Mononuclear cell (primary cell): ENCODE measurements at regions not wholly inside any gene's neighbourhood (a gene's known extent, or its start where the extent isn't known, plus 50 kb on each side); places are given as distances from the start of the nearest gene placed in this dataset.

Source experiments
- H3K27me3 ChIP-seq: 2 replicates; pipeline ENCODE4 v1.6.0; 2011; ENCODE audit warnings: low read length, control low read depth; ENCODE audit not compliant: insufficient read depth
- H3K4me1 ChIP-seq: 2 replicates; pipeline ENCODE4 v1.5.1; 2011; ENCODE audit warnings: mild to moderate bottlenecking, low read length, control low read depth; ENCODE audit not compliant: insufficient read depth
- H3K4me3 ChIP-seq: 2 replicates; pipeline ENCODE4 v1.5.1; 2011; ENCODE audit warnings: mild to moderate bottlenecking, low read length, moderate library complexity
- H3K9me3 ChIP-seq: 2 replicates; pipeline ENCODE4 v1.5.1; 2011; ENCODE audit warnings: low read depth, mild to moderate bottlenecking, control low read depth, low read length

DNA sequence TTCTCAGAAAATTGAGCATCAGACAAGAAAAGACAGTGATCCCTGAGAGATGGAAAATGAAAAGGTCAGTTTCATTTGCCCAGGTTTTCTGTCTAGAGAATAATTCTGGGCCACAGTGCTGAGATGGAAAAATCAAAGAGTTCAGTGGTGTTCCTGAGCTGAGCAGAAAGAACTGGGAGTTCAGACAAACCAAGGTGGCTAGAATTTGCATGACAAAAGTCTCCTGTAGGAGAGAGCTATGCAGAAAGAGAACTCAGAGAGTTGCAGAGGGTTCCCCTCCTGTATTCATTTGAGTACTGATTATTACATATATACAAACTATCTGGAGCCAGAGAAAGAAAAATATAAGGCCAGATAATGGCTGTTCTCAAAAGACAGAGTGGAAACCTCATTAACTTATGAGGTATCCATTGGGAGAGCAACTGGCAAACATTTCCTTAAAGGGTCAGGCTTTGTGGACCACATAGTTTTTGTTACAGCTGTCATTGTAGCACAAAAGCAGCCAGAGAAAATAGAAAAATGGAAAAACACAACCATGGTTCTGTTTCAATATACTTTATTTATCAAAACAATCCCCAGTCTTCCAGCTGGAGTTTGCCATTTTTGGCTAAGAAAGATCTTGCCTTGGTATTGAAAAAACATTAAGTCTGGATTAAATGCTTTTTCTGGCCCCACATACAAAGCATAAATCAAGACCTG is 1004.1 kb downstream of the TBL1XR1 start:
- Histone ChIP-seq H3K4me3 (no peak overlapping the region), H3K27me3 (no peaks in the 10 kb centered on the region), H3K9me3 (peaks cover 7% of the 10 kb centered on the region), H3K4me1 (no peaks in the 10 kb centered on the region)

DNA sequence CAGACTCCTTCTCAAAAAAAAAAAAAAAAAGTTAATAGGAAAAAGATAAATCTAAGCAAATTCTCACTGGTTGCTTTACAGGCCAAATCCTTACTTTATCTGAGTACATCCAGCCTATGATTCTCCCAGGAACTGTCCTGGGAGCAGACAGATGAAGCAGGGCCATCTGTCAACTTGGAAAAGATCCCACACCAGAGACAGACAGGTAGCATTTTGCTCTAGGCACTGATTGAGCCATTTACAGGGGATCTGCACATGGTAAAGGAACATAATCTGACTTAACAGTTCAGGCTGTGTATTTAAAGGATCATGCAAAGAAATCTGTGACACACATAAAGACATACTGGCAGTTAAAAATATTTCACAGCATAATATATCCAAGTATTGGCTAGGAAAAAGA is 1006.5 kb downstream of the TBL1XR1 start:
- Histone ChIP-seq H3K4me3 (no peak overlapping the region), H3K4me1 (no peaks in the 10 kb centered on the region), H3K27me3 (no peaks in the 10 kb centered on the region), H3K9me3 (no peaks in the 10 kb centered on the region)

DNA sequence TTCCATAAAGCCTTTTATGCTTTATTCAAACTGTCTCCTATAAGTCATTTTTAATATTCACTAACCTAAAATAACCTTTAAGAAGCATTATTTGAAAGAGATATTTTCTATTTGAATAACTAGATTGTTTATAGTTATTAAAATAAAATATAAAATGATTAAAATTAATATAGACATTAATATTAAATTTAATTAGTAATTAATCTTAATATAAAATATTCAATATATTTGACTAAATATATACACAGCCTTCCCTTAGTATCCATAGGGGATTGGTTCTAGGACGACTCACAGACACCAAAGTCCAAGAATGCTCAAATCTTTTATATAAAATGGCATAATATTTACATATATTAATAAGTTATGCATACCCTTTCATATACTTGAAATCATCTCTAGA is 1014.1 kb downstream of the TBL1XR1 start:
- Histone ChIP-seq H3K27me3 (no peaks in the 10 kb centered on the region), H3K4me3 (no peak overlapping the region), H3K9me3 (peaks cover 5% of the 10 kb centered on the region), H3K4me1 (no peaks in the 10 kb centered on the region)

DNA sequence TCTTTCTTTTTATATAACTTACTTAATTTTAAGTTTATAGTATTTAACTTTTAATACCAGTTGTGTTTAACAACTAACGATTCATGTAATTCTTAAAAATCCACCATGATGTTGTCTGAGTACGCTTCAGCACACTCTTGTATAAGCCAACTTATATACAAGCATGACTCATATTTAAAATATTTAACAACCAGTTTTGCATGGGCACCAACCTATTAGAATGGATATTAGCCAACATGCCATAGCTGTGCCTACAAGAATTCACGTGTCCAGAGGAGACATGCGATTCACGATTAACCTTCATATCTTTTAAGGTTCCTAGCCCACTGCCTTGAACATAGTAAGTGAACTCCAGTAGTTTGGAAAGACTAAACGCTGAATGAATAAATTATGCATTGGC is 1023.2 kb downstream of the TBL1XR1 start:
- Histone ChIP-seq H3K4me3 (no peak overlapping the region), H3K4me1 (no peaks in the 10 kb centered on the region), H3K9me3 (peaks cover 5% of the 10 kb centered on the region), H3K27me3 (no peaks in the 10 kb centered on the region)

DNA sequence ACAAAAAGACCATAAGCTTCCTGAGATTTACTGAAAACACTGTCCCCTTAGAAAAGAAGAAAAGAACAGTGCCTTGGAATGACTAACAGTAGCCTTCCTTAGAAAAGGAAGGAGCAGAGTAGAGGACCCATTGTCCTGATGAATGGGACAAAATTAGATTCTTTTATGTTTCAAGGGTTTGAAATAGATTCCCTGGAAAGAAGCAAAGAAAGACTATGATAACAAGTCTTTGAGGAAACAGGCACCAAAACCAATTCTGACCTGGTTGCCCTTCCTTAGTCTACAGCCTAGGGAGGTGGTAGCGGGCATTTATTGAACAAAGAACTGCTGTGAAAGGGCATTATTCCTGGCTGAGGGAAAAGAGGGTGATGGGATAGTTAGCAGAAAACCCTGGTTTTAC is 1024.8 kb downstream of the TBL1XR1 start:
- H3K27me3 ChIP-seq, result no peaks in the 10 kb centered on the region
- peaks cover 5% of the 10 kb centered on the region for H3K9me3 ChIP-seq
- no peak overlapping the region for H3K4me3 ChIP-seq
- no peaks in the 10 kb centered on the region for H3K4me1 ChIP-seq

DNA sequence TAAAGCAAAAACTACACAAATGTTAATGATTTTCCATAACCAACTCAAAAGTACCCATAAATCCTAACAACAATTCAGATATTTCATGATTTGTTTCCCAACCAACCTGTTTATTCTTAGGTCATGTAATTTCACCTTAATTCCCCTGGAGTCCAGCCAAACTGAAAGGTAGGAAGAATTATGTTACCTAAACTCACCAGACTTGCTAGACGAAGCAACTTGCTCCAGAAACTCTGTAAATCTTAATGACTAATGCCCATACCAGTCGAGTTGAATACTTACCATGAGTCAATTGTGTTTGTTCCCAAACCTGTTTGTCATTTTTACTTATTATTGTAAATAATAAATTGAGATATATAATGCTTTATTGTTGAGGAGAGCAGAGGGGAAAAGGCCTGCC is 1030.0 kb downstream of the TBL1XR1 start:
- Histone ChIP-seq H3K9me3 (peaks cover 13% of the 10 kb centered on the region), H3K4me3 (no peak overlapping the region), H3K27me3 (no peaks in the 10 kb centered on the region), H3K4me1 (no peaks in the 10 kb centered on the region)

DNA sequence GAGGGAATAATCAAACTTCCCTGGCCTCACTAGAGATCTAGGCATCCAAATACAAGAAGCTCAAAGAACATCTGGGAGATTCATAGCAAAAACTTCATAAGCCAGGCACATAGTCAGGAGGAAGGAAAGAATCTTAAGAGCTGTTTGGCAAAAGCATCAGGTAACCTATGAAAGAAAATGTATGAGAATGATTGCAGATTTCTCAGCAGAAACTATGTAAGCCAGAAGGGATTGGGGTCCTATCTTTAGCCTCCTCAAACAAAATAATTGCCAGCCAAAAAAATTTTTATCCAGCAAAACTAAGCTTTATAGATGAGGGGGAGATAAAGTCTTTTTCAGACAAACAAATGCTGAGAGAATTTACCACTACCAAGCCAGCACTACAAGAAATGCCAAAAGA is 1036.3 kb downstream of the TBL1XR1 start:
- no peaks in the 10 kb centered on the region for H3K4me1 ChIP-seq
- H3K27me3 ChIP-seq, result no peaks in the 10 kb centered on the region
- H3K4me3 ChIP-seq, result no peak overlapping the region
- H3K9me3 ChIP-seq, result no peaks in the 10 kb centered on the region

DNA sequence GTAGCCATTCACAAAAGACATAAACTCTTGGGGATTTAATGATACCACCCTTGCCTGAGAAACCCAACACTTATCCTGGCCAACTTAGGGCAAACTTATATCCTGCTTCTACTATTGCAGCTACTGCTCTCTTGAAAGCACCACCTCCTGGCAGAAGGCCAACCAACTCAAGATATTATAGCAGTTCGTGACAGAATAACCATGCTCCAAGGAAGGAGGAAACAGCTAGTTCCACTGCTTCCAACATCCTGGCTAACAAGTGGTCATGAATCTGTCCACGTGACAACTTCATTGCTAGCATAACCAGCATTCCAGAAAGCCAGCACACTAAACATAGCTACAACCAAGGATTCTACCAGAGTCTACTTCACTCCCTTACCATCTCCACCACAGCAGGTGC is 1037.5 kb downstream of the TBL1XR1 start:
- no peak overlapping the region for H3K4me3 ChIP-seq
- no peaks in the 10 kb centered on the region for H3K27me3 ChIP-seq
- H3K9me3 ChIP-seq, result no peaks in the 10 kb centered on the region
- no peaks in the 10 kb centered on the region for H3K4me1 ChIP-seq

DNA sequence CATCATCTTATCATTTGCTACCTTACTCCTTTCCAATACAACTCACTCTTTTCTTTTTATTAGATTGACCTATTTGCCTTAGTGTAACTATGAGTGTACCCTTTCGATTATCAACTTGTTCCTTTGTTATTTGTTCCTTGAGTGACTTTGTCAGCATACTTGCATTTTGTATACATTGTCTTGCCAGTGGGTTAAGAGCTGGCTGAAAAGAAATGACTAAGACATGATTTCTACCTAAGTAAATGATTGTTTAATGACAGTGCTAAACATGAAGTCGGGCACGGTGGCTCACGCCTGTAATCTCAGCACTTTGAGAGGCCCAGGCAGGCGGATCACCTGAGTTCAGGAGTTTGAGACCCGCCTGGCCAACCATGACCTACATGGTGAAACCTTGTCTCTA is 1042.3 kb downstream of the TBL1XR1 start:
- Histone ChIP-seq H3K9me3 (no peaks in the 10 kb centered on the region), H3K27me3 (no peaks in the 10 kb centered on the region), H3K4me3 (no peak overlapping the region), H3K4me1 (no peaks in the 10 kb centered on the region)

DNA sequence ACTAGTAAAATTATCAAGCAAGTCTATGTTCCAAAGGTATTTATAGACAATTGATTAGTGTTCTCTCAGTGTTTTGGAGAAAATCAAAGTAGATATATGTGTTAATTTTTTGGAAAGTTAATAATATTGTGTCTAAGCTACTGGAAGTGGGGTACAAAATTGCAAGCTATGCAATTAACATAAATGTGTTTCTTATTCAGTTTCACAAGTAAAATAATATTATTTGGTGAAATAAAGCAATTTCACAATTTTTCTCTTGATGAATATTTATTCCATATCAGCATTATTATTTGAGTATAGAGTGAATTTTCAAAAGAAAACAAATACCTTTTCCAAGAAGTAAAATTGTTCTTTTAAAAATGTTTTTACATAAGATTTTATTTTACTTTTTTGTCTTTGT is 1047.7 kb downstream of the TBL1XR1 start:
- H3K27me3 ChIP-seq, result no peaks in the 10 kb centered on the region
- no peak overlapping the region for H3K4me3 ChIP-seq
- H3K4me1 ChIP-seq, result no peaks in the 10 kb centered on the region
- no peaks in the 10 kb centered on the region for H3K9me3 ChIP-seq

DNA sequence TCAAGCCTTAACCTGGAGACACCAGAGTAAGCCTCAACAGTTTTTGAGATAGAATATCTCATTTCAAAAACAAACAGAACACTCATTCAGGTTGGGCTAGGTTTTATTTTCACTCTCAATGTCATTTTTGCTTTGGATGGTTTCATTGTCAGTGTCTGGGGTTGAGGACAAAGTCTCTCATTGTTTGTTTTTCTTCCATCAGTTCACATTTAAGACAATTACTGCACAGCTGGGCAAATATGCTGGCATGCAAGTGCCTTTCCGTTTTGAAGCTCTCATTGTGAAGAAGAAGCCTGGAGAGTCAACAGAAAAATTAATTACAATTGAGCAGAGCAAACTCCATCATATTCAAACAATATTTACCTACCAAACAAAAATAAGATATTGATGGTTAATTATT is 1050.0 kb downstream of the TBL1XR1 start:
- Histone ChIP-seq H3K4me3 (no peak overlapping the region), H3K27me3 (no peaks in the 10 kb centered on the region), H3K9me3 (peaks cover 8% of the 10 kb centered on the region), H3K4me1 (no peaks in the 10 kb centered on the region)

DNA sequence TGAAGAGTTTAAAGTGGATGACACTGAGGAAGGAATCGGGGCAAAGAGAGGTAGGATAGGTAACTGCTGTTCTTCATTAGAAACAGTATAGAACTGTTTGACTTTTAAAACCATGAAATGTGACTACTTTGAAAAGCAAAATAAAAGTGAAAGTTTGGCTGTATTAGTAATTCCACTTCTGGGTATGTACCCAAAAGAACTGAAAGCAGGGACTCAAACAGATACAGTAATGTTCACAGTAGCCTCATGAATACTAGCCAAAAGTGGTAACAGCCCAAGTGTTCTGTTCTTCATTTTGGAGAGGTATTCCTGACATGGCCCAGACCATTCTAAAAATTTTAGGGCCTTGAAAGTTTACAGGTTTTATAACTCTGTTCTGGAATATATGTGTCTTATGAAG is 1055.4 kb downstream of the TBL1XR1 start:
- Histone ChIP-seq H3K4me3 (no peak overlapping the region), H3K9me3 (peaks cover 23% of the 10 kb centered on the region), H3K4me1 (no peaks in the 10 kb centered on the region), H3K27me3 (no peaks in the 10 kb centered on the region)

DNA sequence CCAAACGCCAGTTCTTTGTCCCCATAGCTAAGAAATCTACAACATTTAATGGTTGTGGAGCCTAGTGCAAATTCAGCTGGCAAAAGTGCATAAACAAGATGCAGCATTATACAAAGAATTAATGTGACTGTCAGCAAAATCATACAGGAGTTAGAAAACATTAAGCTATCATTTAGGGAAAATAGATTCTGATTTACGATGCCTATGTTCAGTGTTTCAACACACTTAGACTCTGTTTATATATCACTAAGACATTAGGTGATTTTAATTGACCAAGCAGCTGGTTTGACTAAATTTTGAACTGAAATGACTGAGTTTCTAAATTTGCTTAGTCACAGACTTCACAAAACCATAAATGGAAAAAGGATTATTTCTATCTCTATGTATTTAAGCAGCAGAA is 1076.8 kb downstream of the TBL1XR1 start:
- no peaks in the 10 kb centered on the region for H3K4me1 ChIP-seq
- H3K27me3 ChIP-seq, result no peaks in the 10 kb centered on the region
- no peaks in the 10 kb centered on the region for H3K9me3 ChIP-seq
- no peak overlapping the region for H3K4me3 ChIP-seq

DNA sequence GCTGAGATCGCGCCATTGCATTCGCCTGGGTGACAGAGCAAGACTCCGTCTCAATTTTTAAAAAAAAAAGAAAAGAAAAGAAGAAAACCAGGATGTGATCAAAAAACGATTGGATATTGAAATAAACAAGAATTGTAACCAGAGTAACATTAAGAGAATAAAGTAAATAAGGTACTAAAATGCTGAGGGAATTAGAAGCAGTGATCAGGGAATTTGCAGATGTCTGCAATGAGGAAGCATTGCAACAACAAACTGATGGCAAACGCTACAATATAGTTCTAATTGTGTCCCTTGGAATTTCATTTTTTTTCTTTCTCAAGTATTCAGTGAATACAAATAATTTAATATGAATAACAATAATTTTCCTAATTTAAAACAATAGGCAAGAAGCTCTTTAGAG is 1077.5 kb downstream of the TBL1XR1 start:
- Histone ChIP-seq H3K9me3 (no peaks in the 10 kb centered on the region), H3K4me1 (no peaks in the 10 kb centered on the region), H3K4me3 (no peak overlapping the region), H3K27me3 (no peaks in the 10 kb centered on the region)

DNA sequence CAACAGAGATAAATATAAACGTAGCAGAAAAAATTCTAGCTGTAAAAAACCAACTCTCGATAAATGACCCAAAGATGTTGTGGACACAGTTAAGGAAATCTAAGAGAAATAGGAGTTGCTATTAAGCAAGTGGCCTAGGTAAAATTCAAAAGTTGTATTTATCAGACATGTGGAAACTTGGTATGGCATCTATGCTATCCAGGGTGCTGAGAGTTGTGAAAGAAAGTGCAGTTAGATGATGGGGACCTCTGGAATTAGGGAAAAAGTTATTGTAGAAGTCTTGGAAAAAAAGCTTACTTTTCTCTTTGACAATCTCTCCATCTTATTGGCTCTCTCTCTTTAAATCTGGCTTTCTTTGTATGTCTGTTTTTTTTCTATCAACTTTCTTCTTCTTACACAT is 1090.9 kb downstream of the TBL1XR1 start:
- H3K4me3 ChIP-seq, result no peak overlapping the region
- H3K27me3 ChIP-seq, result no peaks in the 10 kb centered on the region
- H3K9me3 ChIP-seq, result no peaks in the 10 kb centered on the region
- H3K4me1 ChIP-seq, result no peaks in the 10 kb centered on the region

DNA sequence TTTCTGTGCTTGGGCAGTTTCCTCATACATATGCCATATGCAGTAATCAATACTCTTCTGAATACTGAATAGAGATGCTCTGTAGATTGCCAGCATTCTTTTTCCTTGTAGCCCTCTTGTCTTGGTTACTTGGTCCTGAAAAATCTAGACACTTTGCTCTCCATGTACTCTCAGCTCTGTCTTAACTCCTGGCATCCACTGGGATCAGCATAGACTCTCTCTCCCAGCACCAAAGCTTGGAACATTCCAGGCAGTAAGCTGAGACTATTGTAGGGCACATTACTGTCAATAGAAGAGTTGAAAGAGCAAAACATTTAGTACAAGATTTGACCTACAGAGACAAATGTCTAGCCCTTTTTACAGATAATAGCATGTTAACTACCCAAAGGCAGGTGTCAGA is 1100.3 kb downstream of the TBL1XR1 start:
- no peaks in the 10 kb centered on the region for H3K27me3 ChIP-seq
- no peak overlapping the region for H3K4me3 ChIP-seq
- H3K9me3 ChIP-seq, result peaks cover 11% of the 10 kb centered on the region
- H3K4me1 ChIP-seq, result no peaks in the 10 kb centered on the region
